ENCODE measurements at regions not wholly inside any gene's neighbourhood (a gene's known extent, or its start where the extent isn't known, plus 50 kb on each side); places are given as distances from the start of the nearest gene placed in this dataset.

GRCh38 chr12:38411426-38411825 is 94.9 kb downstream of the ALG10B start:
- no peak for TF ChIP-seq EZH2 (IDR thresholded peaks at IDR 0.05; ENCODE audit: borderline replicate concordance, insufficient read depth, low read length, poor library complexity, severe bottlenecking)
- TF ChIP-seq SMC3 (conservative IDR thresholded peaks at IDR 0.05; ENCODE audit: poor library complexity), result no peak
- no peak for TF ChIP-seq EP300 (conservative IDR thresholded peaks at IDR 0.05; ENCODE audit: poor library complexity, severe bottlenecking)
- TF ChIP-seq CTCF (IDR thresholded peaks at IDR 0.05; ENCODE audit: poor library complexity, severe bottlenecking), result no peak

All from neural cell (in vitro differentiated cells).